NCI-H2196 (cell line): ENCODE measurements at regions not wholly inside any gene's neighbourhood (a gene's known extent, or its start where the extent isn't known, plus 50 kb on each side); places are given as distances from the start of the nearest gene placed in this dataset.
"Not testable (repeated sequence)": the region's sequence is repeated elsewhere in the genome, so short reads cannot be mapped to it uniquely, and the experiment has no call there.

ENCODE experiments used
- DNase-seq: peaks from one replicate; lab custom pipeline; 2025; ENCODE audit not compliant: unreplicated experiment; lab: John Stamatoyannopoulos, UW

DNA sequence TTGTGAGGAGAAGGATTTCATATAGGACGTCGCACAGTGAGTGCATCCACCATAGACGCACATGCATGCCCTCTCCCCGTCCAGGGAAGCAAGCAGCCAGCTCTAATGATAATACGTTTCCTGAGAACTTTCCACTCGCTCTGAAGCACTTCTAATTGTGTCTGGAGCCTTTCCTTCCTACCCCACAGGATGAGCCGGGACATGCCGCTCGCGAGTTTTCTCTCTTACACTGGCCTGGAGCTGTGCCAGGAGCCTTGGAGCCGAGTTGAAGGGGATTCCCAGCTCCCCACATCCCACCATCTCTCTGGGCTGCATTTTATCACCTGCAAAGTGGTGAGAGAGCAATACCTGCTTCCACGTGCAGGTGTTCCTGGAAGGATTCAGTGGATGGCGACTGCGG is 368.1 kb downstream of the C16orf95 start:
- no peak for DNase-seq

DNA sequence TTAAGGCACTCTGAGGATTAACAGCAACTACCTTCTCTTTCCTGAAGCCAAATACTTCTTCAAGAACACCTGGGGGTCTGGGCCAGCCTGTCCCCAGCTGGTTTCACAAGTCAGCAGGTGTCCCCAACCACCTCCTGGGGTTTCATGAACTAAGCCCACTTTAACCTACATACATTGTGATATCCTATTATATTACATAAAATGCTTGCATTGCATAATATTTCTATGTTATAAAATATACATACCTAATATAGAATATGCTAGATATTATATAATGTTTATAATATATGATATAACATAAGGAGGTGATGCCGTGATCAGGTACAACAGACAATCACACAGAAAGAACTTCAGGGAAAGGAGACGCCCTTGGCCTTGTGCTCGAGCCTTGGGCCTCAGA is 367.6 kb downstream of the C16orf95 start:
- no peak for DNase-seq

DNA sequence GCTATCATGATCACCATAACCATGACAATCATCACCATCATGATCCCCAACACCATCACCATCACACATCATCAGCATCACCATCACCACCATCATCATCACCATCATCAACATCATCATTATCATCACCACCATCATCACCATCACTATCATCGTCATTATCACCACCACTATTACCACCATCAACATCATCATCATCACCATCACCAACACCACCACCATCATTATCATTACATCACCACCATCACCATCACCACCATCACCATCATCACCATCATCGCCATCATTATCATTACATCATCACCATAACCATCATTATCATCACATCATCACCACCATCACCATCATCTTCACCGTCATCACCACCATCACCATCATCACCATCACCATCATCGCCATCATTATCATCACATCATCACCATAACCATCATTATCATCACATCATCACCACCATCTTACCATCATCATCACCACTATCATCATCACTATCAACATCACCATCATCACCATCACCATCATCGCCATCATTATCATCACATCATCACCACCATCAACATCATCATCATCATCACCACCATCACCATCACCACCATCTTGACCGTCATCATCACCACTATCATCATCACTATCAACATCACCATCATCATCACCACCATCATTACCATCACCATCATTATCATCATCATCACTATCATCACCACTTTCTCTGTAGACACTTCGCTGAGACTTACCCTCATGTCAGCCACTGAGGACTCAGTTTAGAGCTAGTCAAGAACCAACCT is 366.0 kb downstream of the C16orf95 start:
- no peak for DNase-seq

DNA sequence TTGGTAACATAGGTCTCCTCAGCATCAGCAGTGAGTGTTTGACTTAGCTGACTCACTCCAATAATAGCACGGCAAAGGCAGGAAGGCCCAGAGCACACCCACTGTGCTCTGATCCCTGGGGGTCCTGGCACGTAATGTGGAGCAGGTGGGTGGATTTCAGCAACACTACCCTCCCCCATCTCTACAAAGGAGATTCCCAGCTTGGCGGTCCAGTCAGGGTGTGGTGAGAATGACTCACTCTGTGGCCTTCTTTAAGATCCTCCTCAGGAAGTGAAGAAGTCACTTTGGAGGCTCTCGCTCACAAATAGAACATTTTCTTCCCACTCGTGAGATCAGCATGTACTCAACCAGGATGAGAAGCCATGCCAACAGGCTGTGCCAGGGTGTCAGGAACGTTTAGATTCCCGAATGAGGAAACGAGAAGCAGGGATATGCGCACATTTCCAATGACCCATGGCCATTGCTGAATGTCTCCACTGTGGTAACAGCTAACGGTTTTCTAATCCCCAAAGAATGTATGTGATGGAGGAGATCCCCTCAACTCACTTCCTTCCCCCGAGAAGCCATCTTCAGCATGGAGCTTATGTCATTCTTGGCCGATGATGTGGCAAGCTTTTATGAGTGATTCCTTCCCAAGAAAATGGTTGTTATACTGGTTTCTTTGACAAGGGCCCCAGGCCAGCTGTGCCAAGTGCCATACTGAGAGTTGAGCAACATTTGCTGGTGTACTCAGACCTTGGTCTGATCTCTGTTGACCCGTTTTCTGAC is 365.2 kb downstream of the C16orf95 start:
- no peak for DNase-seq

DNA sequence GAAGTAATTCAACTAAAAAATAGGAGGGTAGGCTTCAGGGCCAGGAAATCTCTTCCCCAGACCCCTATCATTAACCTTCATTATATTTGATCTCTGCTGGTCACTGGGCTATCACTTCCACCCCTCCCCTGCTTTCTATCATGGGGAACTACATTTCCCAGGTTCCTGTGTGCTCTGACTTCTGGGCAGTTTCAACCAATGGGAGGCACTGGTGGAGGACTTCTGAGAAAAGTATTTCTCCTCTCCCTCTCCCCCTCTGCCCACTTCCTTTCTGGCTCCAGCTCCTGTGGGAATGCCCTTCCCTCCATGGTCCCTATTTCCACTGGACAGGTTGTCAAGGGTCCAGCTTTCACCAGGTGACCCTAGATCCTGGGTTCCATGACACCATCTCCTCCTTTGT is 364.4 kb downstream of the C16orf95 start:
- no peak for DNase-seq

DNA sequence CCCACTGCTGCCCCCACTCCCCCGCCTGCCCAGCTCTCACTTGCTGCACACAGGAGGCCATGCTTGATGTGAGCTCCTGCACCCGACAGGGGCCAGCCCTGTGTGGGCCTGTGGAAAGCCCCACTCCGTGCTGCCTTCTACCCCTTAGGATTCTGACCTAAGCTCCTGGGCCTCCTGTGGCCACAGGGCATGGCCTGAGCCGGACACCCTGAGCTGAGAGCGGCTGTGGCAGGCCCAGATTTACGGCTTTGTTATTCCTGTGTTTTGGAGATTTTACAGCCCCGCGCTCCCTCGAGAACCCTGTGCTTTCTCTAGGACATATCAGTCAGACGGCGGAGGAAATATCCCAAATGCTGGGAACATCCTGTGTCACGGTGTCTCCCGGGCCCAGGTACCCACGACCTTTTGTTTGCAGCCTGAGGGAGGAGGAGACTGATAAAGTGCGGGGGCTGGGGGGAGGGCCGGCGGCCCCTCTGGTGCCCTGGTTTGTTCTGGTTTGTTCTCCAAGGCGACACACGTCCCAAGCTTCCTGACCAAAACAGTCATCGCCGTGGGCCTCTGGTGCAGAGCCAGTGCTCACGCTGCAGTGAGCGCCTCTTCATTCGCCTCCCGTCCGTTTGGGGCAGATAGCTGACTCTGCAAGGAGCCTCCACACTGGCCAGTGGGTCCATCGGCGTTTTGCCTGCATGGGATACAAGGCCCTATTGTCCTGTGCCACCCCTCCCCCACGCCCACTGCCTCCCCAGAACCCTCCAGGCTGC is 363.4 kb downstream of the C16orf95 start:
- no peak for DNase-seq

DNA sequence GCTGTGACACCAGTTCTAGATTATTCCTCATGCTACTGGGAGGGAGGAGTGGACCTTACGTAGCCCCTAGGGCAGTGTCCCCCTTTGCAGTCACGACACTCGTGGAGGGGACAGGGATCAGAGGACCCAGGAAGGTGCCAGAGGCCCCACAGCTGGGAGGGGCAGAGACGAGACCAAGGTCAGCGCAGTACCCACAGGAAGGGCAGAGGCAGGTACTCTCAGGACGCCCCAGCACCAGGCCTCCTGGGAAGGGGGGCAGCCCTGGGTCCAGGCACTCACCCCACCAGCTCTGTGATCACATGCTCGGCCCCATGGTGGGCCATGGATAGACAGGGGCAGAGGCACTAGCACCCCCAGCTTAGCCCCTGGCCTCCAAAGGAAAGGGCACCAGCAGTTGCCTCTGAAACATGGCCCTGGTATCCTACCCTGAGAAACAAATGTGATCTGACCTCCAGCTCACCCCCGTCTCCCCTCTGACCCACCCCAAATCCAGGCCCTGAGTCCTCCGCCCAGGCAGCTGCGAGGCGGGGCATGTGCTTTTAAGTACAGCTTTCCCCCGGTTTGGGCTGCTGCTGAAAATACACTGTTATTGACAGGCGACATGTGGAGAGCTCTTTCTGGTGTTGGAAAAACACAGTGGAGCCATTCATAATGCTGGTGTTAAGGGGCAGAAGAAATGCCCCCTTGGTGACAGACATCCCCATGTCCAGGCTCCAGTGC is 361.9 kb downstream of the C16orf95 start:
- no peak for DNase-seq

DNA sequence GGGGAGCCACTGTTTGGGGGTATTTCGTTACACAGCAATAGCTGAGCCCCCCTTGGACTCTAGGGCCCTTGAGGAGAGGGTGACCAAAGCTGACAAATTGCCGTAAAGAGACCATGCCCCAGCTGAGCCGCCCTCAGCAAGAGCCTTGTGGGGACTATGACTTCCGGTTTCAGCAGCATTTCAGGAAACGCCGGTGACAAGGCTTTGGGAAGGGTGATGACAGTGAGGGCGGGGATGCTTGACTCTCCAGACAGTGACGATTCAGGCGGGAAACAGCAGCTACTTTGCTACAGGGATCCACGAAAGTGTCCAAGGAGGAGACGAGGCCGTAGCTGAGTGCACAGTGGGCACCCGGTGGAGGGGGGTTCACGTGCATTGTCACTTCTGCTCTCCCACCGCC is 360.8 kb downstream of the C16orf95 start:
- DNase-seq = no peak

DNA sequence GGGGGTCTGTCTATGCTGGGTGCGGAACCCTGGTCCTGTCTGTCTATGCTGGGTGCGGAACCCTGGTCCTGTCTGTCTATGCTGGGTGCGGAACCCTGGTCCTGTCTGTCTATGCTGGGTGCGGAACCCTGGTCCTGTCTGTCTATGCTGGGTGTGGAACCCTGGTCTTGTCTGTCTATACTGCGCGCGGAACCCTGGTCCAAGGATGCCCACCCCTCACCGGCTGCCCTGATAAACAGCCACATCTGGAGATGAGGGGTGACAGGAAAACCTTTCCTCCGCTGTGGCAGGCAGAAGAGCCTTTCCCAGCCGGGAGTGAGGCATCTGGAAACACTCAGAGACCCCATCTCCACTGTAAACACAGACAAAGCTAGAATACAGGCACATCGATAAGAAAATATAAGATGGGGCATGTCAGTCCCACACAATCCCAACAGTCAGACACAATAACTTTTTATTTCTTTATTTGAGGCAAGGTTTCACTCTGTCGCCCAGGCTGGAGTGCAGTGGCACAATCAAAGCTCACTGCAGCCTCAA is 359.5 kb downstream of the C16orf95 start:
- not testable (repeated sequence) for DNase-seq

DNA sequence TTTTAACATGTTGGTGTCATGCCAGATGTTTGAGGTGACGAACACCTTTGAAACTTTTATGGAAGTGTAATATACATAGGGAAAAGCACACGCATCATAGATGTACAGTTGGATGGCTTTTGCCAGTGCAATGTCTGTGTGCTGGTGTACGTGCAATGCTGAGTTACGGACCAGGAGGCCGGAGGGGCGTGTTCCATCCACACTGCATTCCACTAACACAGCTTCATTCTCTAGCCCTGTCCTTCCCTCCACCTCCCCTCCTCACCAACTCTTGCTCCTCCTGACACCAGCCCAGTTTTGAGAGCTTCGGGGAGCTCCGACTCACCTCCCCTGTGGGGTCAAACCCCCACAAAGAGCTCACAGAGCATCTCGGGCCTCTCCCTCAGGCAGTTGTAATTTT is 358.8 kb downstream of the C16orf95 start:
- DNase-seq = no peak

DNA sequence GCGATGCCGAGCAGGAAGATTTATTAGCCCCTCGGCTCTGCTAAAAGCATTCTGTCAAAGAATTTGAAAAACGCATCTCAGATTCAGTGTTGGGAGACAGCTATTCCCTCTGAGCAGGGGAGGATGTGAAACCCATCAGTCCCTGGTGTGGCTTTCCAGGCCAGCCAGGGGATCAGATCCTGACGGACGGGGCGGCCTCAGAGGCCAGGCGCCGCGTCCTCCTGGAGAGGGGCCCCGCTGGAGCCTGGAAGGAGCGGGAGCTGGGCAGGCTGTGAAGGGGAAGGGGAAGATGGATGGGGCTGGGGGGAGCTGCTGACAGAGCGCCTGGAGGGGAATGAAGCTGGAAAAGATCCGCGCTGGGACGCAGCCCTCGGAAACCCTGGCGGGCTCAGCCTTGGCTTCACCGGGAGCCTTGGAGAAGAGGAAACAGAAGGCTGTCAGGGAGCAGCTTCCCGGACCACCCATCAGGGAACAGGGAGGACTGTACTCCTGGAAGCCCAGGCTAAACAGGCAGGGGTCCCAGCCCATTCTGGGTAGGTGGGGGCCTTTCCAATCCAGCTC is 358.0 kb downstream of the C16orf95 start:
- no peak for DNase-seq

DNA sequence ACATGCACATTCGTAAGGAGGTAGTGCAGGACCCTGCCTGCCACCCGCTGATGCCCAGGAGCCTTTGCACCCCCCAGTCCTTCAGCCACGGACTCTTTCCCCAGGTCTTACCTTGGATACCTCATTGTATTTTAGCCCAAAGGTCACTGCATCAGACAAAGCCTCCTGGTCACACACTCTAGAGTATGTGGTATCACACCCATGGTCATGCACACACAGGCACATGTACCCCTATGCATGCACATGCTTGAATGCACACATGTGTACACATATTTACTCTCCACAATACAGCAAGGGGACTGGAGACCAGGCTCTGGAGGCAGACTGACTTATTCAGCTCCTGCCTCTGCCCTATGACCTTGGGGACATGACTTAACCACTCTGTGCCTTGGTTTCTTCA is 357.5 kb downstream of the C16orf95 start:
- DNase-seq = no peak

DNA sequence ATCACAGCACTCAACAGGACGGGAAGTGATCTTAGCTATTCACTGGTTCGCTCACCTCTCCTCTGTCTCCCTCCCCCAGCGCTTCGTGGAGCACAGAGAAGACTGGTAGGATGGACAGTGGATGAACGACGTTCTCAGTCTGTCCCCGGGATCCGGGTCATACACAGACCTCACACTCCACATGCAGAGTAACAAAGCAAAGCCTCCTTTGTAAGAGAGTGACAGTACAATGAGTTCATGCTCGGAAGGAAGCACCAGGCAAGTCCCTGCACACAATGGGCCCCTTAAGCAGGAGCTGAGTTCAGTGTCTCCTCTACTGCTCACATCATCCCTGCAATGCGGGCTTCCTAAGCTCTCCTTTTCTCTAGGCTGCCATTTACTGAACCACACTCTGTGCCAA is 356.9 kb downstream of the C16orf95 start:
- DNase-seq = no peak

DNA sequence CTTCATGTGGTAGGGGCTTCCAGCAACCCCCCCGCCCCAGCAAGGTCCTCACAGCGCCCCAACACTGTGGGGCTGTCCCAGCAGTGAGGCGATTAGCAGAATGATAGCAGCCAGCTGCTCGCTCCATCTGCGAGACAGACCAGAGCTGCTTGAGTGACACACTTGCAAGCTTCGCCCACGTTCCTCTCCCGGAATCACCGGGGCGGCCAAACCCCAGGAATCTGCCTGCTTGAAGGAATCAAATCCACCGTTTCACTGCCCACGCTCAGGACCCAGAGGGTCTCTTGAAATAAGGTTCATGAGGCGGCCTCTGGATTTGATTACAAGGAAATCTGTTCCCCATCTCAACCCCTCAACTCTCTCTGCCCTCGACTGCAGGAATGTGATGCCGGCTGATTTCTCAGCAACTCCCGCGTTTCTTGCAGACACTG is 356.0 kb downstream of the C16orf95 start:
- no peak for DNase-seq

DNA sequence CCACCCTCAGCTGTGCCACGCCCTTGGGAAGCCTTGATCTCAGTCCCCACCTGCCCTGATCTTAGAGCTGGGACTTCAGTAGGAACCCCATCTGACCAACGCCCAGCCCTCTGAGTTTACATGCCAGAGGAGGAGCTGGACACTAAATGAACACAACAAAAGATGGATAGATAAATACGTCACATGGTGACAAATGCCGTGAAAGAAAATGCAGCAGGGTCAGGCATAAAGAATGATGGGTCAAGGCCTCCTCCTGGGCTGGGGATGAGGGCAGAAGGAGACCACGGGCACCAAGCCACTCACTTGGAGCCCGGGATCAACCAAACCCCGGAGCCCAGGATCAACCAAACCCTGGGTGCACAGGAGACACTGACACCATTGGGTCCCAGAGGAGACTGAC is 354.9 kb downstream of the C16orf95 start:
- DNase-seq = no peak

DNA sequence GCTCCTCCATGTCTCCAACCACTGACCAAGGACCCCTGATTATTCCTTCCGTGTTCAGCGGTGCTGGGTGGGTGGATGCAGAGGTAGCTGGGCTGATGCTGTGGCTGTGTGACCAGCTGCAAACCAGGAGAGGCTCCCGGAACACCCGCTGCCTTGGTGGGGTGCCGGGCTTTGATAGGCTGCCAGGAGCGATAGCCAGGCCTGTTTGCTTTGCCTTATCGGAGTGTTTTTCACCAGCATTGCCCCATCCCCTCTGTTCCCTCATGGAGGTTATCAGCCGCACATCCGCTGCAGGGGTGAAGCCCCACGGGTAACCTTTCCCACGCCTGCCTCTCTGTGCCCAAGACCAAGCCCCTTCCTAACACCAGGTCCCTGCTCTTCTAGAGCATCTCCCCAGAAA is 354.3 kb downstream of the C16orf95 start:
- no peak for DNase-seq

DNA sequence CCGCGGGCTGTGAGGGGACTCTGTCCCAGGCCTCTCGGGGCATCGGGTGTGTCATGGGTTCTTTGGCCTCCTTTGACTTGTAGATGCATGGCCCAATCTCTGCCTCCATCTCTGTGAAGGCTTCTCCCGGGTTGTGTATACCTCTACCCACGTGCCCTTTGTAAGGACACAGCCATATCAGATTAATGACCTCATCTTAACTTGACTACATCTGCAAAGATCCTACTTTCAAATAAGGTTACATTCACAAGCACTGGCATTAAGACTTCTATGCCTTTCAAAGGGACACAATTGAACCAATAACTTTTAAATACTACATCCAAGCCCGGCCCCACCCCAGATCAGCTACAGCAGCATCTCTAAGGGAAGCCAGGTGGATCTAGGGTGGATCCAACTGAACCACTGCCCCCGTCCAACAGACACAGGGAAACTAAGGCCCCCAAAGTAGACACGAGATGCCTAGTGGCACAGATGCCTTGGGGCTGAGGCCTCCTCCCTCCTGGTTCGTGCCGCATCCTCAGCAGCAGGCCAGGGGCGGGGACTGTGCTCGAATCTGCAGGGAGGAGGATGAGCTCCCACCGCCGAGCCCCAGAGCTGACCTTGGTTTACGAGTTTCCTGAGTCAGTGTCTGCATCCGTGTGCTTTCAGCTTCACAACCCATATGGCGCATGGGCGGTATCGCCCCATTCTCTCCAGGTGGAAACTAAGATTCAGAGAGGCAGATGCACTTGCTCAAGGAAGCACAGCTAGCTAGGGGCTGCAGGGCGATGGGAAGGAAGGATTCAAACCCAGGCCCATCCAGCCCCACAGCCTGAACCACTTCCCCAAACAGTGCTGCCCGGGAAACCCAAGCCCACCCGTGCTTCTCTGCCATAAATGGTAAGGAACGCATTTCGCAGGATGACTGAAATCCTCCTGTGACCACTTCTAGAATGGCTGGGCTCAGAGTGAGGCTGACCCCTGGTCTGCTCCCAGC is 353.3 kb downstream of the C16orf95 start:
- no peak for DNase-seq

DNA sequence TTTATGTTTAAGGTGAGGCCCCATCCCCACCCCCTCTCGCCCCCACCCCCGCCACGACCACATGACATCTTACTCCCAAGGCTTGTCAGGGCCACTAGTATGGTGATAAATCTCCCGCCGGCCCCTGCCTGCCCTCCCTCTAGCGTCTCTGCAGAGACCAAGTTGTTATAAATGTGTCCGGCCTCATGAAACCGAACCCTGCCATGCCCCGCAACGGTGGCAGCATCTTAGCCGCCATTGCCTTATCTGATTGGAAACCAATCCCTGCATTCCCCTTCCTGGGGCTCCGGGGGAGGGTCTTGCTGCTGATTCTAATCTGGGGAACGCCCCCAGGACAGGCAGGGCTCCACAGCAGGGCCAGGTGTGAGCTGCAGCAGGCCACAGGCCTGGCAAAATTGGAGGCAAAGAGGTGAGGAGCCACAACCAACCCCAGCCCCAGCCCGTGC is 352.4 kb downstream of the C16orf95 start:
- DNase-seq = no peak

DNA sequence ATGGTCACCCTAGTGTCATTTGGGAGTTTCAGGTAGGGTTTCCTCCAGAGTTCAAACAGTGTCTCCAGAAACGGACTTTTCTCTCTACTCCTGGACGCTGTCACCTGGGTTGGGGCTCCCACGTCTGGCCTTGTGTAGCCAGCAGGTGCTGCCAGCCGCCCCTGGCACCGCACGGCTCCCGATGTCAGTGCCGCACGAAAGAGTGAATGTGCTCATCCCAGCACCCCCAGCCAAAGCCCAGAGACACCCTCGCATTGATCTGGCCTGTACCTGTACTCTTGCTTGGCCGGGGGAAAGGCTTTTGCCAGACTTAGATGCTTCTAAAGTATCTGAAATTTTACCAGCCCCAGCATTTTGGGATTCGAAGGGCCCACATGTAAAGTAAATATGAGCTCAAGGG is 351.9 kb downstream of the C16orf95 start:
- no peak for DNase-seq
